ENCODE measurements at regions not wholly inside any gene's neighbourhood (a gene's known extent, or its start where the extent isn't known, plus 50 kb on each side); places are given as distances from the start of the nearest gene placed in this dataset.

GRCh38 chr2:57528499-57528898 lies 518.1 kb upstream of the VRK2 start:
- DNase-seq: no peak

GRCh38 chr2:57534358-57534757 lies 512.2 kb upstream of the VRK2 start:
- DNase-seq: no peak

- DNase-seq: no peak
Measured at GRCh38 chr2:57536535-57537231, 509.9 kb upstream of the VRK2 start.

- DNase-seq: no peak
Measured at GRCh38 chr2:57539761-57540160, 506.8 kb upstream of the VRK2 start.

GRCh38 chr2:57542081-57542480 lies 504.5 kb upstream of the VRK2 start:
- no peak for DNase-seq

GRCh38 chr2:57543211-57543610 lies 503.4 kb upstream of the VRK2 start:
- no peak for DNase-seq

GRCh38 chr2:57544624-57545023 lies 502.0 kb upstream of the VRK2 start:
- no peak for DNase-seq

- DNase-seq: no peak
Measured at GRCh38 chr2:57546478-57546877, 500.1 kb upstream of the VRK2 start.

- no peak for DNase-seq
Measured at GRCh38 chr2:57549642-57550102, 496.9 kb upstream of the VRK2 start.

- DNase-seq: no peak
Measured at GRCh38 chr2:57550912-57551311, 495.7 kb upstream of the VRK2 start.

- DNase-seq: no peak
Measured at GRCh38 chr2:57552885-57553284, 493.7 kb upstream of the VRK2 start.

- DNase-seq: no peak
Measured at GRCh38 chr2:57554348-57554747, 492.3 kb upstream of the VRK2 start.

GRCh38 chr2:57558312-57558711 lies 488.3 kb upstream of the VRK2 start:
- DNase-seq: no peak

- DNase-seq: no peak
Measured at GRCh38 chr2:57562495-57562894, 484.1 kb upstream of the VRK2 start.

GRCh38 chr2:57563015-57563414 lies 483.6 kb upstream of the VRK2 start:
- no peak for DNase-seq

GRCh38 chr2:57567245-57567644 lies 479.4 kb upstream of the VRK2 start:
- no peak for DNase-seq

GRCh38 chr2:57569396-57569795 lies 477.2 kb upstream of the VRK2 start:
- DNase-seq: no peak

GRCh38 chr2:57570961-57571360 lies 475.6 kb upstream of the VRK2 start:
- DNase-seq: no peak

GRCh38 chr2:57575700-57576268 lies 470.8 kb upstream of the VRK2 start:
- no peak for DNase-seq

GRCh38 chr2:57576983-57577382 lies 469.6 kb upstream of the VRK2 start:
- no peak for DNase-seq

GRCh38 chr2:57597940-57598339 lies 448.7 kb upstream of the VRK2 start:
- DNase-seq: no peak

GRCh38 chr2:57598551-57598950 lies 448.1 kb upstream of the VRK2 start:
- no peak for DNase-seq

- no peak for DNase-seq
Measured at GRCh38 chr2:57602733-57603132, 443.9 kb upstream of the VRK2 start.

- no peak for DNase-seq
Measured at GRCh38 chr2:57614988-57615387, 431.6 kb upstream of the VRK2 start.
